OCI-LY1 (cell line): ENCODE measurements at regions not wholly inside any gene's neighbourhood (a gene's known extent, or its start where the extent isn't known, plus 50 kb on each side); places are given as distances from the start of the nearest gene placed in this dataset.

ENCODE experiments used
- H2AFZ ChIP-seq: fragments of 200-600 bp; sonication (generic), shearing (Covaris generic); 2 replicates; pipeline ENCODE4 v1.6.0; 2014; ENCODE audit warnings: antibody characterized with exemption, mild to moderate bottlenecking, low read length
- H3F3A ChIP-seq: fragments of 200-600 bp; sonication (generic), shearing (Covaris generic); 2 replicates; pipeline ENCODE4 v1.6.0; 2014; ENCODE audit warnings: mild to moderate bottlenecking, antibody characterized with exemption, low read length, moderate library complexity; ENCODE audit not compliant: insufficient read depth
- H3K27ac ChIP-seq: fragments of 200-600 bp; sonication (generic); 2 replicates; pipeline ENCODE4 v1.5.1; 2014; ENCODE audit warnings: low read length, mixed run types, mild to moderate bottlenecking, low read depth; ENCODE audit not compliant: poor library complexity, severe bottlenecking
- H3K27me3 ChIP-seq: fragments of 200-600 bp; sonication (generic); 2 replicates; pipeline ENCODE4 v1.6.0; 2014; ENCODE audit warnings: antibody characterized with exemption, mild to moderate bottlenecking, low read length, moderate library complexity; ENCODE audit not compliant: insufficient read depth
- H3K36me3 ChIP-seq: fragments of 200-600 bp; sonication (generic); 2 replicates; pipeline ENCODE4 v1.6.1; 2014; ENCODE audit warnings: mild to moderate bottlenecking, antibody characterized with exemption, low read length, moderate library complexity, mixed read lengths; ENCODE audit not compliant: insufficient read depth
- H3K4me1 ChIP-seq: fragments of 200-600 bp; sonication (generic); 2 replicates; pipeline ENCODE4 v1.5.1; 2014; ENCODE audit warnings: mild to moderate bottlenecking, low read length, moderate library complexity; ENCODE audit not compliant: insufficient read depth, severe bottlenecking
- H3K4me2 ChIP-seq: fragments of 200-600 bp; sonication (generic), shearing (Covaris generic); 2 replicates; pipeline ENCODE4 v1.6.1; 2014; ENCODE audit warnings: low read length
- H3K4me3 ChIP-seq: fragments of 200-600 bp; sonication (generic); 2 replicates; pipeline ENCODE4 v1.5.1; 2014; ENCODE audit warnings: low read length, low read depth, mild to moderate bottlenecking, mixed read lengths; ENCODE audit not compliant: poor library complexity, severe bottlenecking
- H3K79me2 ChIP-seq: fragments of 200-600 bp; shearing (Covaris generic); 2 replicates; pipeline ENCODE4 v1.6.1; 2016; ENCODE audit warnings: mixed run types, low read length, mixed read lengths; ENCODE audit not compliant: insufficient read depth
- H3K9ac ChIP-seq: fragments of 200-600 bp; sonication (generic), shearing (Covaris generic); 2 replicates; pipeline ENCODE4 v1.6.1; 2014; ENCODE audit warnings: mild to moderate bottlenecking, low read length, mixed read lengths
- H3K9me2 ChIP-seq: fragments of 200-600 bp; sonication (generic), shearing (Covaris generic); 2 replicates; pipeline ENCODE4 v1.6.1; 2014; ENCODE audit warnings: low read depth, mild to moderate bottlenecking, low read length, mixed read lengths
- H3K9me3 ChIP-seq: fragments of 200-600 bp; shearing (Covaris generic); 2 replicates; pipeline ENCODE4 v1.6.1; 2014; ENCODE audit warnings: low read length, mixed read lengths
- H4K20me1 ChIP-seq: fragments of 200-600 bp; sonication (generic), shearing (Covaris generic); 2 replicates; pipeline ENCODE4 v1.6.0; 2016; ENCODE audit warnings: mild to moderate bottlenecking, low read length; ENCODE audit not compliant: insufficient read depth
- EZH2 ChIP-seq: fragments of 200-600 bp; sonication (generic), shearing (Covaris generic); IDR thresholded peaks from 2 replicates; pipeline ENCODE4 v1.8.0; 2017; ENCODE audit warnings: borderline replicate concordance, mixed run types, mild to moderate bottlenecking, antibody characterized with exemption, low read length, moderate library complexity, mixed read lengths
- TF ChIP-seq, protein P1 (sequence below): fragments of 200-600 bp; sonication (generic), shearing (Covaris generic); IDR thresholded peaks from 2 replicates; pipeline ENCODE4 v1.5.1; 2017; ENCODE audit warnings: mild to moderate bottlenecking, antibody characterized with exemption, low read length, moderate library complexity, mixed read lengths

DNA sequence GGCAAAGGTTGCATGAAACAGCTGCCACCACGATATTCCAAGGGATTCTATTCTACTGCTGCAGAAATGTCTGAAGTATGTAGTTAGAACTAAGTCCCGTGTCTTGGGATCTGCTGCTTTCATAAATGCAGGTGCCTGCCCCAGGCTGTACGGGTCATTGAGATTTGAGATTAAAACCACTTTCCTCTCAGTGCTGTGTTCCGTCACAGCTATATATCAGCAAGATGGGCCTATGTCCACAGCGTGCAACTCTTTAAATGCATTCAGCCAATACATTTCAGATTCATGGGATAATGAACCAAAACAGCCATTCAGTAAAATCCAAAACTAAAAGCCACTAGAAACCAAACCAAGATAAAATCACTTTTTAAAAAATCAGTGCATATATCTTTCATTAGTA, 107.3 kb upstream of the LUZP2 start:
- Histone ChIP-seq H3K9ac (no peak overlapping the region), H3K4me1 (no peaks in the 10 kb centered on the region), H3K27me3 (no peaks in the 10 kb centered on the region), H2AFZ (no peak overlapping the region), H3F3A (no peaks in the 10 kb centered on the region), H3K79me2 (no peaks in the 10 kb centered on the region), H3K4me3 (no peak overlapping the region), H3K4me2 (no peak overlapping the region), H4K20me1 (no peaks in the 10 kb centered on the region), H3K9me3 (no peaks in the 10 kb centered on the region), H3K27ac (no peak overlapping the region), H3K9me2 (no peaks in the 10 kb centered on the region), H3K36me3 (no peaks in the 10 kb centered on the region)
- TF ChIP-seq, protein P1, sequence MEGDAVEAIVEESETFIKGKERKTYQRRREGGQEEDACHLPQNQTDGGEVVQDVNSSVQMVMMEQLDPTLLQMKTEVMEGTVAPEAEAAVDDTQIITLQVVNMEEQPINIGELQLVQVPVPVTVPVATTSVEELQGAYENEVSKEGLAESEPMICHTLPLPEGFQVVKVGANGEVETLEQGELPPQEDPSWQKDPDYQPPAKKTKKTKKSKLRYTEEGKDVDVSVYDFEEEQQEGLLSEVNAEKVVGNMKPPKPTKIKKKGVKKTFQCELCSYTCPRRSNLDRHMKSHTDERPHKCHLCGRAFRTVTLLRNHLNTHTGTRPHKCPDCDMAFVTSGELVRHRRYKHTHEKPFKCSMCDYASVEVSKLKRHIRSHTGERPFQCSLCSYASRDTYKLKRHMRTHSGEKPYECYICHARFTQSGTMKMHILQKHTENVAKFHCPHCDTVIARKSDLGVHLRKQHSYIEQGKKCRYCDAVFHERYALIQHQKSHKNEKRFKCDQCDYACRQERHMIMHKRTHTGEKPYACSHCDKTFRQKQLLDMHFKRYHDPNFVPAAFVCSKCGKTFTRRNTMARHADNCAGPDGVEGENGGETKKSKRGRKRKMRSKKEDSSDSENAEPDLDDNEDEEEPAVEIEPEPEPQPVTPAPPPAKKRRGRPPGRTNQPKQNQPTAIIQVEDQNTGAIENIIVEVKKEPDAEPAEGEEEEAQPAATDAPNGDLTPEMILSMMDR: no peak
- TF ChIP-seq EZH2: no peak

DNA sequence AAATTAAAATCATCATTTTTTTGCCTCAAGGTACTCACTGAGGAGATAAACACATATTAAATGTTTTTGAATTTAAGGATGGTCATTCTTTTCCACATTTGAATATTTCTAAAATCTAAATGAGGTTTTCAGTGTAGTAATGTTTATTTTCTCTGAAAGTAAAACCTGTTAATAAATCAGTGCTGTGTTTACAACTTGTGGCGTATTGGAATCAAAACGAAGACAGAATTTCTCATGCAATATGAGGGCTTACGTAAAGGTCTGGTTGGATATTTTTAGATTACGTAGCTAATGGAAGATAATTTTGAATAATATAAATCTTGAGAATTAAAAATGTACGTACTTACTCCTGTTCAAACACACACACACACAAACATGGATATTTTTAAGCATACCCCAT, 106.8 kb upstream of the LUZP2 start:
- H3K27me3 ChIP-seq: no peaks in the 10 kb centered on the region
- H3K4me3 ChIP-seq: no peak overlapping the region
- no peaks in the 10 kb centered on the region for H3F3A ChIP-seq
- H3K27ac ChIP-seq: no peak overlapping the region
- H2AFZ ChIP-seq: no peak overlapping the region
- H4K20me1 ChIP-seq: no peaks in the 10 kb centered on the region
- H3K9me2 ChIP-seq: no peaks in the 10 kb centered on the region
- H3K9ac ChIP-seq: no peak overlapping the region
- no peaks in the 10 kb centered on the region for H3K9me3 ChIP-seq
- no peaks in the 10 kb centered on the region for H3K79me2 ChIP-seq
- H3K4me2 ChIP-seq: no peak overlapping the region
- H3K4me1 ChIP-seq: no peaks in the 10 kb centered on the region
- TF ChIP-seq, protein P1: no peak
- no peak for TF ChIP-seq EZH2
- H3K36me3 ChIP-seq: no peaks in the 10 kb centered on the region

GRCh38 chr11:24390762-24391161, 106.1 kb upstream of the LUZP2 start:
- Histone ChIP-seq H3K27ac (no peak overlapping the region), H3K9me3 (no peaks in the 10 kb centered on the region), H3K27me3 (no peaks in the 10 kb centered on the region), H3K79me2 (no peaks in the 10 kb centered on the region), H2AFZ (no peak overlapping the region), H3K9me2 (no peaks in the 10 kb centered on the region), H3K9ac (no peak overlapping the region), H3K4me3 (no peak overlapping the region), H3K36me3 (no peaks in the 10 kb centered on the region), H3F3A (no peaks in the 10 kb centered on the region), H3K4me2 (no peak overlapping the region), H3K4me1 (no peaks in the 10 kb centered on the region), H4K20me1 (no peaks in the 10 kb centered on the region)
- TF ChIP-seq, protein P1: no peak
- TF ChIP-seq EZH2: no peak
